Colonic mucosa (tissue), 4 donors: ENCODE measurements at regions not wholly inside any gene's neighbourhood (a gene's known extent, or its start where the extent isn't known, plus 50 kb on each side); places are given as distances from the start of the nearest gene placed in this dataset.

ENCODE experiments used
- DNase-seq: peaks from one replicate; pipeline ENCODE4 v3.0.0-alpha.2; 2020
- H3K27ac ChIP-seq: fragments of 200-600 bp; one replicate; pipeline ENCODE4 v1.8.0; 2021
- H3K27me3 ChIP-seq: fragments of 200-600 bp; one replicate; pipeline ENCODE4 v1.8.0; 2021
- H3K36me3 ChIP-seq: fragments of 200-600 bp; one replicate; pipeline ENCODE4 v1.8.0; 2021
- H3K4me1 ChIP-seq: fragments of 200-600 bp; one replicate; pipeline ENCODE4 v1.8.0; 2021; ENCODE audit warnings: mild to moderate bottlenecking
- H3K4me3 ChIP-seq: fragments of 200-600 bp; one replicate; pipeline ENCODE4 v1.8.0; 2021
- H3K9ac ChIP-seq, 2 donors: one replicate each; pipeline ENCODE4 v1.7.0; 2013; ENCODE audit warnings: control low read depth in 2 of 2, low read depth in 2 of 2, low read length in 2 of 2
- H3K9me3 ChIP-seq: fragments of 200-600 bp; one replicate; pipeline ENCODE4 v1.8.0; 2021
- intact Hi-C: fragments of 100-400 bp; cut with DNase I; formaldehyde crosslinking; loops from one replicate; pipeline ENCODE4 v1.14.1; 2022
- TF ChIP-seq, protein P1 (sequence below): fragments of 200-600 bp; IDR thresholded peaks from one replicate; pipeline ENCODE4 v1.8.0; 2022; ENCODE audit warnings: antibody characterized with exemption, mild to moderate bottlenecking
- donor health status: healthy.
- donor health status: DM: no; HTN: no; CAD: no.
- donor health status: DM: no; HTN: no; CAD: no.

GRCh38 chr7:112395411-112395810 is 54.8 kb upstream of the IFRD1 start:
- TF ChIP-seq, protein P1, sequence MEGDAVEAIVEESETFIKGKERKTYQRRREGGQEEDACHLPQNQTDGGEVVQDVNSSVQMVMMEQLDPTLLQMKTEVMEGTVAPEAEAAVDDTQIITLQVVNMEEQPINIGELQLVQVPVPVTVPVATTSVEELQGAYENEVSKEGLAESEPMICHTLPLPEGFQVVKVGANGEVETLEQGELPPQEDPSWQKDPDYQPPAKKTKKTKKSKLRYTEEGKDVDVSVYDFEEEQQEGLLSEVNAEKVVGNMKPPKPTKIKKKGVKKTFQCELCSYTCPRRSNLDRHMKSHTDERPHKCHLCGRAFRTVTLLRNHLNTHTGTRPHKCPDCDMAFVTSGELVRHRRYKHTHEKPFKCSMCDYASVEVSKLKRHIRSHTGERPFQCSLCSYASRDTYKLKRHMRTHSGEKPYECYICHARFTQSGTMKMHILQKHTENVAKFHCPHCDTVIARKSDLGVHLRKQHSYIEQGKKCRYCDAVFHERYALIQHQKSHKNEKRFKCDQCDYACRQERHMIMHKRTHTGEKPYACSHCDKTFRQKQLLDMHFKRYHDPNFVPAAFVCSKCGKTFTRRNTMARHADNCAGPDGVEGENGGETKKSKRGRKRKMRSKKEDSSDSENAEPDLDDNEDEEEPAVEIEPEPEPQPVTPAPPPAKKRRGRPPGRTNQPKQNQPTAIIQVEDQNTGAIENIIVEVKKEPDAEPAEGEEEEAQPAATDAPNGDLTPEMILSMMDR, result no peak
- Histone ChIP-seq H3K27ac (no peak overlapping the region), H3K36me3 (no peaks in the 10 kb centered on the region), H3K9me3 (no peaks in the 10 kb centered on the region), H3K4me3 (no peak overlapping the region), H3K27me3 (no peaks in the 10 kb centered on the region), H3K9ac (no peak overlapping the region), H3K4me1 (no peaks in the 10 kb centered on the region)
- intact Hi-C loops, result loop anchor here (10.0 kb wide), 1 partner anchor 181 kb away; no protein-coding TSS in a partner anchor
- no peak for DNase-seq

DNA sequence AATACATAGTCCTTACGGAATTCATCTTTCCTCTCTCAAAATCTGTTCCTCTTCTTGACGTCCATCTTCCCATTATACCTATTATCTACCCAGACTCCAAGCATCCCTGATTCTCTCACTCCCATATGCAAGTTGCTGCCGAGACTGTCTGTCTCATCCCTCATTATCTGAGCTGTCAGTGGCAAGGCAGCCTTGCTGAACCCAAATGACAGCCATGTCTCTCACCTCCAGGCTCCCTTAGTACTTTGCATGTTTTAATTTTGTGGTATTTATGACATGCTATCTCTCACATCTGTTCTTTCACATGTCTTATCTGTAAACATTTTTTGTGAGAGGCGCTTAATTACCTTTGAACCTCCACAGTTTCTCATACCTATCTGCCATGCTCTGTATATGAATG is 54.4 kb upstream of the IFRD1 start:
- DNase-seq, result no peak
- Histone ChIP-seq H3K27ac (no peak overlapping the region), H3K36me3 (no peaks in the 10 kb centered on the region), H3K9me3 (no peaks in the 10 kb centered on the region), H3K9ac (no peak overlapping the region), H3K27me3 (no peaks in the 10 kb centered on the region), H3K4me1 (no peaks in the 10 kb centered on the region), H3K4me3 (no peak overlapping the region)
- TF ChIP-seq, protein P1, result no peak
- intact Hi-C loops, result loop anchor here (10.0 kb wide), 1 partner anchor 181 kb away; no protein-coding TSS in a partner anchor

DNA sequence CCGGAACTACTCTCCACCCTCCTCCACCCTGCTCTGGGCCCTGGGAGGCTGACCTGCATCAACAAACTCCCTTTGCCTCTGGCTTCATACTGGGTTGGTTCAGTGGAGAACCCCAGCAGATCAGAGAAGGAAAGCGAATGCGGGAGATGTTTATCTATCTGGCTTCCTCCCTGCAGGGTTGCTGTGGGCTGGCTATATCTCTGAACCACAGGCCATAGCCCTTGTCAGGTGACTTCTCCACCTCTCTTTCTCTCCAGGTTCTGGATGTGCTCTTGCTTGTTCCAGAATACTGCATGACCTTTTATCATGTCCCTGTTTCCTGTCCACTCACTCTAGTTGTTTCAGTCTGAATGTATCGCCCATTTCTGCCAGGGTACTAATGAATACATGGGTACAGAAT is 51.7 kb upstream of the IFRD1 start:
- no peak overlapping the region for H3K27ac ChIP-seq
- no peaks in the 10 kb centered on the region for H3K36me3 ChIP-seq
- no peak for DNase-seq
- no peaks in the 10 kb centered on the region for H3K4me1 ChIP-seq
- H3K9ac ChIP-seq, result no peak overlapping the region
- intact Hi-C loops, result loop anchor here (10.0 kb wide), 1 partner anchor 184 kb away; no protein-coding TSS in a partner anchor
- H3K9me3 ChIP-seq, result no peaks in the 10 kb centered on the region
- TF ChIP-seq, protein P1, result no peak
- H3K27me3 ChIP-seq, result no peaks in the 10 kb centered on the region
- no peak overlapping the region for H3K4me3 ChIP-seq

- H3K9ac ChIP-seq, result no peak overlapping the region
- H3K4me1 ChIP-seq, result no peaks in the 10 kb centered on the region
- no peak overlapping the region for H3K27ac ChIP-seq
- H3K9me3 ChIP-seq, result no peaks in the 10 kb centered on the region
- H3K36me3 ChIP-seq, result no peaks in the 10 kb centered on the region
- no peak overlapping the region for H3K4me3 ChIP-seq
- intact Hi-C loops, result loop anchor here (10.0 kb wide), 1 partner anchor 185 kb away; no protein-coding TSS in a partner anchor
- TF ChIP-seq, protein P1, result no peak
- no peaks in the 10 kb centered on the region for H3K27me3 ChIP-seq
- DNase-seq, result no peak
Measured at GRCh38 chr7:112399501-112399900, 50.8 kb upstream of the IFRD1 start.

DNA sequence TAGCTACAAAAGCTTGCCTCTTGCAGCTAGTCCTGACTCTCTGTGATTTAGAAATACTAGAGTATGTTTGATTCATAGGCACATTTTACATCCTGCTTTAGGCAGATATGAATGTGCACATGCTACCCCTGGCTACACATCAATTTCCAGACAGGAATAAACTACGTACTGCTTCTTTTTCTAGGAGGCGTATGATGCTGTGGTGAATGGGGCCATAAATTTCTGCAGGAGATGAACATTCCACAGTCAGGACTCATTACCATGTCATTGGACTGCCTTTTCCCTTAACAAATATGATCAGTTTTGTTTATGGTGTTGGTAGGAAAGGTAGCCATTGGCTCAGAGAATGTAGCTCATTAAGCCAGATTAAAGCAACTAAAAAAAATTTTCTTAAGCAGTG is 50.1 kb upstream of the IFRD1 start:
- intact Hi-C loops, result no loop called here
- no peaks in the 10 kb centered on the region for H3K9me3 ChIP-seq
- no peaks in the 10 kb centered on the region for H3K27me3 ChIP-seq
- no peak overlapping the region for H3K27ac ChIP-seq
- H3K9ac ChIP-seq, result no peak overlapping the region
- H3K4me1 ChIP-seq, result no peaks in the 10 kb centered on the region
- TF ChIP-seq, protein P1, result no peak
- H3K36me3 ChIP-seq, result no peaks in the 10 kb centered on the region
- no peak for DNase-seq
- H3K4me3 ChIP-seq, result no peak overlapping the region
